ENCODE measurements at regions not wholly inside any gene's neighbourhood (a gene's known extent, or its start where the extent isn't known, plus 50 kb on each side); places are given as distances from the start of the nearest gene placed in this dataset.

DNA sequence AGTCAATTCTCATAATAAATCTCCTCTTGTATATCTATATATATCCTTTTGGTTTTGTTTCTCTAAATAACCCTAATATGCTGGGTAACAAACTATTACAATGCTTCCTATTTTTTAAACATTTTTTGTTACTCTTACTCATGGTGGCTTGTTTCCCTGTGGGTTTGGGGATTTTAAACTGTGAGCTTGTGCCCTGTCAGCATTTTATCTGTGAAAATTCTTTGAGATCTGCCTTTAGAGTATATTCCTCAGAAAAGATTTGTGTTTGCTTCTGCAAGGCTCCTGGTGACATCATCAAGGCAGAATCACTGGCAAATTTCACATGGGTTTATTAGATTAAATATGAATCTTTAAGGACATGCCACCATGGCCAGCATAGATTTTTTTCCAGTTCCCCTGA lies 273.6 kb downstream of the LRFN2 start:
- no peak overlapping the region for H3K9ac ChIP-seq (ENCODE audit: low read depth in 1 of 2, low read length in 2 of 2)
- H3K27ac ChIP-seq (ENCODE audit: low read depth in 2 of 2, low read length in 2 of 2) = no peak overlapping the region
- H3K4me1 ChIP-seq (ENCODE audit: control insufficient read depth in 2 of 2, insufficient read depth in 2 of 2, low read length in 2 of 2) = no peaks in the 10 kb centered on the region
- peaks cover 0 to 2% of the 10 kb centered on the region in 2 donors for H3K27me3 ChIP-seq (ENCODE audit: control insufficient read depth in 2 of 2, insufficient read depth in 2 of 2, low read length in 2 of 2)
- H3K4me3 ChIP-seq (ENCODE audit: low read length in 2 of 2) = no peak overlapping the region
- no peaks in the 10 kb centered on the region for H3K36me3 ChIP-seq (ENCODE audit: control insufficient read depth in 2 of 2, insufficient read depth in 2 of 2, low read length in 2 of 2)
- no peaks in the 10 kb centered on the region for H3K9me3 ChIP-seq (ENCODE audit: control insufficient read depth in 2 of 2, low read length in 2 of 2)

DNA sequence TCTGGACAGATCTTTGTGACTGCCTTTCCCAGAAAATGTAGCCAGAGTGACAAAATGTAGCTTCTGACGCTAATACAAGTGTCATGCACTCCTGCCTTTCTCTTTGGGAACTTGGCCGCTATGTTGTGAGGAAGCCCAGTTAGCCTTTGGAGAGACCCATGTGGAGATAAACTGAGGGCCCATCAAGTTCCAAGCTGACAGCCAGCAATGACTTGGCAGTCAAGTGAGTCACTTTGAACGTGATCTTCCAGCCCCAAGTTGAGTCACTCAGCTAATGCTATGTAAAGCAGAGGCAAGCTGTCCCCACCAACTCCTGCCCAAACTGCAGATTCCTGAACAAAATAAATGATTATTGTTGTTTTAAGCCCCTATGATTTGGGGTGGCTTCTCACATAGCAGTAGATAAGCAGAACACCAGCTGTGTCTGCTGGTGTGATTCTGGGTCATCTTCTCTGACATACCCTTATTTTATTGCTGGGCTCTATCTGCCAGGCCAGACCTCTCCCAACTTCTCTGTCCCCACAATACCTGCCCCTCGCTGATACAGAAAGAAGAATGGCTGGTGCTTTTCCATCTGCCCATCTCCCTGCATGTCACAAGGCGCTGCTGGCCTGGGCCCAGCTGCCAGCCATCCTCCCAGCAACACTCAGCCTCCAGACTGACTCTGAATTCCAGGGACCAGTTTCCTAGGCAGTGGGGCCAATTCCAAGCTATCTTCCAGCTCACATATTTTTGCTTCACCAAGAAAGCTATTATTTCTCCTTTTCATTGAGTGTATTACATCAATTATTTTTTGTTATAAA lies 274.8 kb downstream of the LRFN2 start:
- H3K4me3 ChIP-seq (ENCODE audit: low read length in 2 of 2) = no peak overlapping the region

DNA sequence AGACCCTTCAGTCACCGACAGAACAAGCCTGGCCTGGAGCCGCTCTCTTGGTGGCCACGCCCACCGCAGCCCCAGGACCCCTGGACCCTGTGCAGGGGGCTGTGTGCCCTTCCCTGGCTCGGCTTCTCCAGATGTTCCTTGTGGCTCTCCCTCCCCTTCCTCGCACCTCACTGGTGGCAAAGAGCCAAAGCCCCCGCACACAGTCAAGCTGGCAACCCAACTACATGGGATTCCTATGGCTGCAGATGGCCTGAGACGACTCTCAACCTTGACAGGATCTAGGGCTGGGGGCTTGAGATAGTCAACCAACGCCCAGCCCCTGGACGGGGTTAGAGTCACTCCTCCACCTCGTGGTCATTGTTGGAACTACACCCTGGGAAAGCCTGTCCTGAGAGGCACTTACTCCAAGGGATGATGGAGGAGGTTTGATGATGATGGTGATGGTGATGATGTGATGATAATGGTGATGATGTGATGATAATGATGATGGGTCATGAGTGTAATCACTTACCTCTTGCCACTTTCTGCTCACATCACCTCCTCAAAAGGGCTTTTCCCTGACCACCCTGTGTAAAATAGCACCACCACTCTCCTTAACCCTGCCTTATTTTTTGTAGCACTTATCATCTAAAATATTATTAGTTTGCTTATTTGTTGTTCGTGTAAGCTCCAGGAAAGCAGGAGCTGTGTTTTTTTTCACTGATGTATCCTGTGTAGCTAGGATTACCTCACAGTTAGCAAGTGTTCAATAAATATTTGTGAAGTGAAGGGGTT lies 278.4 kb downstream of the LRFN2 start:
- H3K9ac ChIP-seq (ENCODE audit: low read depth in 1 of 2, low read length in 2 of 2) = no peak overlapping the region
- H3K27ac ChIP-seq (ENCODE audit: low read depth in 2 of 2, low read length in 2 of 2) = no peak overlapping the region
- no peaks in the 10 kb centered on the region for H3K4me1 ChIP-seq (ENCODE audit: control insufficient read depth in 2 of 2, insufficient read depth in 2 of 2, low read length in 2 of 2)
- H3K4me3 ChIP-seq (ENCODE audit: low read length in 2 of 2) = no peak overlapping the region
- no peaks in the 10 kb centered on the region for H3K9me3 ChIP-seq (ENCODE audit: control insufficient read depth in 2 of 2, low read length in 2 of 2)
- peaks cover 0 to 6% of the 10 kb centered on the region in 2 donors for H3K27me3 ChIP-seq (ENCODE audit: control insufficient read depth in 2 of 2, insufficient read depth in 2 of 2, low read length in 2 of 2)
- no peaks in the 10 kb centered on the region for H3K36me3 ChIP-seq (ENCODE audit: control insufficient read depth in 2 of 2, insufficient read depth in 2 of 2, low read length in 2 of 2)

More for the DNA sequence above, 274.8 kb downstream of the LRFN2 start:
- no peaks in the 10 kb centered on the region for H3K9me3 ChIP-seq (ENCODE audit: control insufficient read depth in 2 of 2, low read length in 2 of 2)
- H3K27ac ChIP-seq (ENCODE audit: low read depth in 2 of 2, low read length in 2 of 2) = no peak overlapping the region
- H3K9ac ChIP-seq (ENCODE audit: low read depth in 1 of 2, low read length in 2 of 2) = no peak overlapping the region
- H3K4me1 ChIP-seq (ENCODE audit: control insufficient read depth in 2 of 2, insufficient read depth in 2 of 2, low read length in 2 of 2) = no peaks in the 10 kb centered on the region
- H3K27me3 ChIP-seq (ENCODE audit: control insufficient read depth in 2 of 2, insufficient read depth in 2 of 2, low read length in 2 of 2) = peaks cover 0 to 2% of the 10 kb centered on the region in 2 donors
- no peaks in the 10 kb centered on the region for H3K36me3 ChIP-seq (ENCODE audit: control insufficient read depth in 2 of 2, insufficient read depth in 2 of 2, low read length in 2 of 2)

DNA sequence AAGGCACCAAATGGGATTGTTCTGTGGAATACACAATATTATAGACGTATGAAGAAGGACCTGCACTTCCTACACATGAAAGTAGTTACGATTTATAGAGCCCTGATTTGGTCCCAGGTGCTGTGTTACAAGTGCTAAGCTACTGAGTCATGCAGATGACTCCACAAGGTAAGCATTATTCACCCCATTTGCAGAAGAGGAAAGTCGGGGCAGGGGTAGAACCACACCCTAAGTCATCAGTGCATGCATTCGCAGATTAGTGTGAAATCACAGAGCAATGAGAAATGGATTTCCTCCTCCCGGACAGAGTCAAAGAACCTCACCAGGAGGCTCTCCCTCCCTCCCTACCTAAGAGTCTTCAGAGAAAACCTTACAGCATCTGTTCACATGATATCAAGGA lies 279.5 kb downstream of the LRFN2 start:
- Histone ChIP-seq H3K36me3 (ENCODE audit: control insufficient read depth in 2 of 2, insufficient read depth in 2 of 2, low read length in 2 of 2) (no peaks in the 10 kb centered on the region), H3K9ac (ENCODE audit: low read depth in 1 of 2, low read length in 2 of 2) (no peak overlapping the region), H3K27me3 (ENCODE audit: control insufficient read depth in 2 of 2, insufficient read depth in 2 of 2, low read length in 2 of 2) (peaks cover 0 to 6% of the 10 kb centered on the region in 2 donors), H3K4me3 (ENCODE audit: low read length in 2 of 2) (no peak overlapping the region), H3K27ac (ENCODE audit: low read depth in 2 of 2, low read length in 2 of 2) (no peak overlapping the region), H3K9me3 (ENCODE audit: control insufficient read depth in 2 of 2, low read length in 2 of 2) (no peaks in the 10 kb centered on the region), H3K4me1 (ENCODE audit: control insufficient read depth in 2 of 2, insufficient read depth in 2 of 2, low read length in 2 of 2) (no peaks in the 10 kb centered on the region)

- no peaks in the 10 kb centered on the region for H3K4me1 ChIP-seq (ENCODE audit: control insufficient read depth in 2 of 2, insufficient read depth in 2 of 2, low read length in 2 of 2)
- peaks cover 0 to 4% of the 10 kb centered on the region in 2 donors for H3K27me3 ChIP-seq (ENCODE audit: control insufficient read depth in 2 of 2, insufficient read depth in 2 of 2, low read length in 2 of 2)
- H3K27ac ChIP-seq (ENCODE audit: low read depth in 2 of 2, low read length in 2 of 2) = no peak overlapping the region
- no peaks in the 10 kb centered on the region for H3K36me3 ChIP-seq (ENCODE audit: control insufficient read depth in 2 of 2, insufficient read depth in 2 of 2, low read length in 2 of 2)
- no peak overlapping the region for H3K4me3 ChIP-seq (ENCODE audit: low read length in 2 of 2)
- no peak overlapping the region for H3K9ac ChIP-seq (ENCODE audit: low read depth in 1 of 2, low read length in 2 of 2)
- peaks cover 0 to 4% of the 10 kb centered on the region in 2 donors for H3K9me3 ChIP-seq (ENCODE audit: control insufficient read depth in 2 of 2, low read length in 2 of 2)
Observed at GRCh38 chr6:40302856-40303454, 284.2 kb downstream of the LRFN2 start.

DNA sequence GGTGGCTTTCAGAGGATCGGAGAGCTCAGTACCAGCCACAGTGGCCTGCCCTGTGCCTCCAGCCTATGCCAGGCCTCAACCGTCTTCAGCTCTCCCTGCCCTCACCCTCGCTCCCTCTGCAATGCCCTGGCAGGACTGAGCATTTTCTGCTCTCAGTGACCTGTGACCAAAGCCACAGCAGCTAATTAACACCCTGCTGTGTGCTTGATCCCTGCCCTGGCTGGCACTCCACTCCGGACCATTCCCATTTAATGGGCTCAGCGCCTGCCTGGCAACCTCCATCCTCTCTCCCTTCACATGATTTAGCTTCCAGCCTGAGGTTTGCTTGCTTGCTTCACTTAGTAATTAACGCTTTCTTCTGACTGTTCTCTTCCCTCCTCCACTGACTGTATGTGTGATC lies 287.5 kb downstream of the LRFN2 start:
- Histone ChIP-seq H3K4me1 (ENCODE audit: control insufficient read depth in 2 of 2, insufficient read depth in 2 of 2, low read length in 2 of 2) (no peaks in the 10 kb centered on the region), H3K27ac (ENCODE audit: low read depth in 2 of 2, low read length in 2 of 2) (no peak overlapping the region), H3K36me3 (ENCODE audit: control insufficient read depth in 2 of 2, insufficient read depth in 2 of 2, low read length in 2 of 2) (no peaks in the 10 kb centered on the region), H3K4me3 (ENCODE audit: low read length in 2 of 2) (no peak overlapping the region), H3K27me3 (ENCODE audit: control insufficient read depth in 2 of 2, insufficient read depth in 2 of 2, low read length in 2 of 2) (no peaks in the 10 kb centered on the region), H3K9ac (ENCODE audit: low read depth in 1 of 2, low read length in 2 of 2) (no peak overlapping the region), H3K9me3 (ENCODE audit: control insufficient read depth in 2 of 2, low read length in 2 of 2) (peaks cover 0 to 5% of the 10 kb centered on the region in 2 donors)

- H3K4me1 ChIP-seq (ENCODE audit: control insufficient read depth in 2 of 2, insufficient read depth in 2 of 2, low read length in 2 of 2) = no peaks in the 10 kb centered on the region
- peaks cover 0 to 5% of the 10 kb centered on the region in 2 donors for H3K9me3 ChIP-seq (ENCODE audit: control insufficient read depth in 2 of 2, low read length in 2 of 2)
- H3K4me3 ChIP-seq (ENCODE audit: low read length in 2 of 2) = no peak overlapping the region
- H3K27ac ChIP-seq (ENCODE audit: low read depth in 2 of 2, low read length in 2 of 2) = no peak overlapping the region
- H3K9ac ChIP-seq (ENCODE audit: low read depth in 1 of 2, low read length in 2 of 2) = no peak overlapping the region
- H3K36me3 ChIP-seq (ENCODE audit: control insufficient read depth in 2 of 2, insufficient read depth in 2 of 2, low read length in 2 of 2) = no peaks in the 10 kb centered on the region
- no peaks in the 10 kb centered on the region for H3K27me3 ChIP-seq (ENCODE audit: control insufficient read depth in 2 of 2, insufficient read depth in 2 of 2, low read length in 2 of 2)
Observed at GRCh38 chr6:40298207-40298606, 289.0 kb downstream of the LRFN2 start.

DNA sequence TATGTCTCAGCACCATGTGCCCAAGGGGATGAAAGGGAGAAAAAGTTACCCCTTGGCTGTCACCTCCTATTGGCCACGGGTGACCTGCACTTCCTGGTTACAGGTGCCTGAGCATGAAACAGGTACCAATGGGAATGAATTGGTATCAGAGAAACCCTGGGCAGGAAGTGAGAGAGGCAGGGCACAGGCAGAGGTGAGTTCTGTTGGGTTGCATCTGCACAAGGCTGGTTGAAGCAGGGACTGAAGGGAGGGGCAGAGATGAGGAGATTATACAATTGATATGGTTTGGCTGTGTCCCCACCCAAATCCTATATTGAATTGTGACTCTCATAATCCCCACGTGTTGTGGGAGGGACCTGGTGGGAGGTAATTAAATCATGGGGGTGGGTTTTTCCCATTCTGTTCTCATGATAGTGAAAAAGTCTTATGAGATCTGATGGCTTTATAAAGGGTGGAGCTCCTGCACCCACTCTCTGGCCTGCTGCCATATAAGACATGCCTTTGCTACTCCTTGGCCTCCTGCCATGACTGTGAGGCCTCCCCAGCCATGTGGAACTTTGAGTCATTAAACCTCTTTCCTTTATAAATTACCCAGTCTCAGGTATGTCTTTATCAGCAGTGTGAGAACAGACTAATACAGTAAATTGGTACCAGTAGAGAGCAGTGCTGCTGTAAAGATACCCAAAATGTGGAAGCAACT lies 291.8 kb downstream of the LRFN2 start:
- Histone ChIP-seq H3K4me1 (ENCODE audit: control insufficient read depth in 2 of 2, insufficient read depth in 2 of 2, low read length in 2 of 2) (no peaks in the 10 kb centered on the region), H3K36me3 (ENCODE audit: control insufficient read depth in 2 of 2, insufficient read depth in 2 of 2, low read length in 2 of 2) (no peaks in the 10 kb centered on the region), H3K9ac (ENCODE audit: low read depth in 1 of 2, low read length in 2 of 2) (no peak overlapping the region), H3K9me3 (ENCODE audit: control insufficient read depth in 2 of 2, low read length in 2 of 2) (peaks cover 0 to 5% of the 10 kb centered on the region in 2 donors), H3K27me3 (ENCODE audit: control insufficient read depth in 2 of 2, insufficient read depth in 2 of 2, low read length in 2 of 2) (no peaks in the 10 kb centered on the region), H3K27ac (ENCODE audit: low read depth in 2 of 2, low read length in 2 of 2) (no peak overlapping the region), H3K4me3 (ENCODE audit: low read length in 2 of 2) (no peak overlapping the region)

GRCh38 chr6:40293460-40294185 lies 293.5 kb downstream of the LRFN2 start:
- peaks cover 0 to 5% of the 10 kb centered on the region in 2 donors for H3K9me3 ChIP-seq (ENCODE audit: control insufficient read depth in 2 of 2, low read length in 2 of 2)
- H3K4me1 ChIP-seq (ENCODE audit: control insufficient read depth in 2 of 2, insufficient read depth in 2 of 2, low read length in 2 of 2) = no peaks in the 10 kb centered on the region
- H3K27ac ChIP-seq (ENCODE audit: low read depth in 2 of 2, low read length in 2 of 2) = no peak overlapping the region
- no peaks in the 10 kb centered on the region for H3K27me3 ChIP-seq (ENCODE audit: control insufficient read depth in 2 of 2, insufficient read depth in 2 of 2, low read length in 2 of 2)
- H3K36me3 ChIP-seq (ENCODE audit: control insufficient read depth in 2 of 2, insufficient read depth in 2 of 2, low read length in 2 of 2) = no peaks in the 10 kb centered on the region
- no peak overlapping the region for H3K9ac ChIP-seq (ENCODE audit: low read depth in 1 of 2, low read length in 2 of 2)
- H3K4me3 ChIP-seq (ENCODE audit: low read length in 2 of 2) = no peak overlapping the region

Measured in mucosa of rectum (tissue), 2 donors.